GM12878 (cell line): ENCODE measurements at regions not wholly inside any gene's neighbourhood (a gene's known extent, or its start where the extent isn't known, plus 50 kb on each side); places are given as distances from the start of the nearest gene placed in this dataset.

Experiments used
- ATAC-seq: fragments of 200-7000 bp; cut with Tn5 transposase; 3 replicates; pipeline ENCODE4 v1.9.1; 2020; ENCODE audit warnings: mild to moderate bottlenecking, moderate library complexity
- BruUV-seq: library from RNA; stranded (reverse); fragments of 400-500 nt; replicated peaks from 2 replicates; lab custom pipeline; 2021; lab: Mats Ljungman, UMichigan
- CTCF ChIA-PET: fragments of 300-600 bp; sonication (Branson Sonifier 250); formaldehyde crosslinking; extraction: SDS; loops from one replicate; lab custom pipeline; 2021; ENCODE audit warnings: inconsistent platforms; lab: Yijun Ruan, JAX
- POLR2A ChIA-PET: fragments of 350-600 bp; formaldehyde crosslinking; extraction: SDS; loops from one replicate; lab custom pipeline; 2021; ENCODE audit warnings: inconsistent platforms; lab: Charles Lee
- RAD21 ChIA-PET: fragments of 300-600 bp; sonication (Branson Sonifier 250); formaldehyde crosslinking; loops from one replicate; lab custom pipeline; 2023; ENCODE audit warnings: antibody characterized with exemption; ENCODE audit not compliant: unreplicated experiment; lab: Charles Lee
- SMC1A ChIA-PET: fragments of 300-600 bp; sonication (Branson Sonifier 250); formaldehyde crosslinking; loops from one replicate; lab custom pipeline; 2023; ENCODE audit not compliant: unreplicated experiment, uncharacterized antibody; lab: Charles Lee
- DNase-seq: peaks from one replicate; pipeline ENCODE4 v3.0.0-alpha.2; 2011; ENCODE audit warnings: low read depth, low spot score
- FAIRE-seq: peaks from 3 replicates; lab custom pipeline; 2011; peaks lifted over from hg19 to GRCh38; lab: Jason Lieb, UNC
- H2AFZ ChIP-seq: 2 replicates; pipeline ENCODE4 v1.6.0; 2011; ENCODE audit warnings: low read depth, low read length, control low read depth; ENCODE audit not compliant: control insufficient read depth
- H3K27ac ChIP-seq: 2 replicates; pipeline ENCODE4 v1.5.1; 2011; ENCODE audit warnings: control low read depth; ENCODE audit not compliant: control insufficient read depth, insufficient read depth
- H3K27me3 ChIP-seq, 2 experiments: replicated peaks in 1 of 2; 2 replicates each; pipeline versions ENCODE4 v1.6.0 to v1.6.1; 2011; ENCODE audit warnings: low read length in 1 of 2; ENCODE audit not compliant: control insufficient read depth in 2 of 2, insufficient read depth in 2 of 2
- H3K36me3 ChIP-seq, 2 experiments: 2 replicates each; pipeline ENCODE4 v1.5.1; 2011; ENCODE audit warnings: low read length in 1 of 2; ENCODE audit not compliant: control insufficient read depth in 2 of 2, insufficient read depth in 2 of 2
- H3K4me1 ChIP-seq: 2 replicates; pipeline ENCODE4 v1.6.1; 2011; ENCODE audit warnings: mild to moderate bottlenecking, low read length, moderate library complexity, mixed read lengths; ENCODE audit not compliant: control insufficient read depth, insufficient read depth
- H3K4me2 ChIP-seq: 2 replicates; pipeline ENCODE4 v1.6.0; 2011; ENCODE audit warnings: control low read depth; ENCODE audit not compliant: control insufficient read depth, insufficient read depth
- H3K4me3 ChIP-seq: fragments of 200-600 bp; sonication (generic); 2 replicates; pipeline ENCODE4 v1.5.1; 2016
- H3K79me2 ChIP-seq: 2 replicates; pipeline ENCODE4 v1.6.0; 2011; ENCODE audit warnings: low read length; ENCODE audit not compliant: control insufficient read depth, insufficient read depth
- H3K9ac ChIP-seq: 2 replicates; pipeline ENCODE4 v1.8.0; 2011; ENCODE audit warnings: low read length, control low read depth, mixed read lengths; ENCODE audit not compliant: control insufficient read depth, insufficient read depth
- H3K9me3 ChIP-seq: replicated peaks from 3 replicates; pipeline ENCODE4 v1.5.1; 2011; ENCODE audit warnings: mild to moderate bottlenecking, low read length; ENCODE audit not compliant: control insufficient read depth, insufficient read depth
- H4K20me1 ChIP-seq: 2 replicates; pipeline ENCODE4 v1.6.0; 2011; ENCODE audit not compliant: control insufficient read depth, insufficient read depth
- EP300 ChIP-seq, 2 experiments: fragments of 150-350 bp in 1 of 2; IDR thresholded peaks; 2 replicates each; pipeline ENCODE4 v1.6.1; 2011 to 2012; ENCODE audit warnings: low read depth in 2 of 2, low read length in 2 of 2, borderline replicate concordance in 1 of 2, improper control_type of control experiment in 1 of 2, inconsistent platforms in 1 of 2; ENCODE audit not compliant: control insufficient read depth in 1 of 2
- IRF5 ChIP-seq: fragments of 450-650 bp; IDR thresholded peaks from 2 replicates; pipeline ENCODE4 v1.6.1; 2017; ENCODE audit warnings: borderline replicate concordance
- KAT2A ChIP-seq: conservative IDR thresholded peaks from 2 replicates; pipeline ENCODE4 v1.6.1; 2011; ENCODE audit warnings: low read depth, low read length; ENCODE audit not compliant: control insufficient read depth
- MEF2B ChIP-seq: fragments of 450-650 bp; IDR thresholded peaks from 2 replicates; pipeline ENCODE4 v1.6.1; 2018; ENCODE audit warnings: mild to moderate bottlenecking, moderate library complexity; ENCODE audit not compliant: partially characterized antibody, poor library complexity, severe bottlenecking
- MLLT1 ChIP-seq: fragments of 450-650 bp; IDR thresholded peaks from 2 replicates; pipeline ENCODE4 v1.6.1; 2016; ENCODE audit warnings: mild to moderate bottlenecking
- MTA3 ChIP-seq: IDR thresholded peaks from 2 replicates; pipeline ENCODE4 v1.6.1; 2012; ENCODE audit warnings: low read length, inconsistent platforms, borderline replicate concordance
- NFXL1 ChIP-seq: fragments of 450-650 bp; IDR thresholded peaks from 2 replicates; pipeline ENCODE4 v1.6.1; 2017; ENCODE audit warnings: antibody characterized with exemption, mild to moderate bottlenecking, borderline replicate concordance
- NFYA ChIP-seq: IDR thresholded peaks from 2 replicates; pipeline ENCODE4 v1.6.1; 2011; ENCODE audit warnings: low read depth, mild to moderate bottlenecking, low read length, improper control_type of control experiment, borderline replicate concordance
- PML ChIP-seq: IDR thresholded peaks from 2 replicates; pipeline ENCODE4 v1.6.1; 2012; ENCODE audit warnings: low read length, inconsistent platforms
- RAD21 ChIP-seq: IDR thresholded peaks from 2 replicates; pipeline ENCODE4 v1.6.1; 2011; ENCODE audit warnings: mild to moderate bottlenecking, low read depth, low read length, moderate library complexity; ENCODE audit not compliant: insufficient read depth
- RAD51 ChIP-seq: fragments of 450-650 bp; IDR thresholded peaks from 2 replicates; pipeline ENCODE4 v1.6.1; 2016; ENCODE audit warnings: moderate library complexity, mild to moderate bottlenecking, inconsistent platforms
- RBBP5 ChIP-seq: fragments of 200-600 bp; sonication (generic); conservative IDR thresholded peaks from 2 replicates; pipeline ENCODE4 v1.6.1; 2016
- SIX5 ChIP-seq: IDR thresholded peaks from 2 replicates; pipeline ENCODE4 v1.6.1; 2011; ENCODE audit warnings: mild to moderate bottlenecking, low read depth, low read length, moderate library complexity; ENCODE audit not compliant: severe bottlenecking
- SREBF1 ChIP-seq: IDR thresholded peaks from 2 replicates; pipeline ENCODE4 v1.6.1; 2012; ENCODE audit warnings: mild to moderate bottlenecking, low read length
- TCF12 ChIP-seq: IDR thresholded peaks from 2 replicates; pipeline ENCODE4 v1.6.1; 2011; ENCODE audit warnings: low read depth, mild to moderate bottlenecking, low read length
- ZNF687 ChIP-seq: fragments of 450-650 bp; IDR thresholded peaks from 2 replicates; pipeline ENCODE4 v1.6.1; 2017; ENCODE audit warnings: mild to moderate bottlenecking, moderate library complexity
- WGBS: methylation state at CpG from one replicate; pipeline ENCODE4 v1.1.6; 2016; ENCODE audit warnings: low lambda C conversion rate; ENCODE audit not compliant: insufficient replicate concordance, insufficient coverage; ENCODE audit errors: missing lambda C conversion rate; 5-methylcytosine and 5-hydroxymethylcytosine counted together
- in situ Hi-C: fragments of 300-500 bp; cut with MboI; formaldehyde crosslinking; loops from 9 replicates; pipeline ENCODE4 v1.14.3; 2018; ENCODE audit warnings: mixed read lengths
- intact Hi-C: fragments of 100-400 bp; cut with micrococcal nuclease; formaldehyde crosslinking; loops from one replicate; pipeline ENCODE4 v1.14.2; 2022; ENCODE audit not compliant: unreplicated experiment

- TF ChIP-seq MLLT1 (no peak), TCF12 (no peak), SREBF1 (no peak), MEF2B (no peak)
These were observed 1072.7 kb upstream of the GBE1 start (continued) for GRCh38 chr3:82834098-82834497.

- Histone ChIP-seq H3K79me2 (no peaks in the 10 kb centered on the region), H3K4me3 (no peak overlapping the region), H3K9ac (no peak overlapping the region), H3K4me1 (no peaks in the 10 kb centered on the region), H3K36me3 (no peaks in the 10 kb centered on the region), H3K4me2 (no peak overlapping the region), H3K27ac (no peak overlapping the region), H2AFZ (no peak overlapping the region), H3K9me3 (no peaks in the 10 kb centered on the region), H3K27me3 (no peaks in the 10 kb centered on the region), H4K20me1 (no peaks in the 10 kb centered on the region)
- BruUV-seq: no TSS peak
- WGBS: 16% methylated on average over 2 of the region's 2 CpGs
- TF ChIP-seq PML (no peak), RAD51 (no peak), RBBP5 (no peak), EP300 (IDR thresholded peaks at IDR 0.05; ENCODE audit: borderline replicate concordance in 1 of 2, control insufficient read depth in 1 of 2, low read depth in 2 of 2, low read length in 2 of 2) (no peak), KAT2A (no peak), NFXL1 (no peak), RAD21 (no peak), MTA3 (no peak), IRF5 (no peak), ZNF687 (no peak), NFYA (no peak), SIX5 (no peak)
- ChIA-PET RAD21 (no interaction called here), POLR2A (no interaction called here), CTCF (no interaction called here), SMC1A (no interaction called here)
- DNase-seq (no peak), ATAC-seq (no peak), FAIRE-seq (no peak)
- intact Hi-C loops (no loop called here), in situ Hi-C loops (no loop called here)
These were observed 1063.0 kb upstream of the GBE1 start for GRCh38 chr3:82824491-82824890.
